ENCODE measurements at regions not wholly inside any gene's neighbourhood (a gene's known extent, or its start where the extent isn't known, plus 50 kb on each side); places are given as distances from the start of the nearest gene placed in this dataset.

- TF ChIP-seq POLR2A (IDR thresholded peaks at IDR 0.05) = no peak
- TF ChIP-seq, protein P1, sequence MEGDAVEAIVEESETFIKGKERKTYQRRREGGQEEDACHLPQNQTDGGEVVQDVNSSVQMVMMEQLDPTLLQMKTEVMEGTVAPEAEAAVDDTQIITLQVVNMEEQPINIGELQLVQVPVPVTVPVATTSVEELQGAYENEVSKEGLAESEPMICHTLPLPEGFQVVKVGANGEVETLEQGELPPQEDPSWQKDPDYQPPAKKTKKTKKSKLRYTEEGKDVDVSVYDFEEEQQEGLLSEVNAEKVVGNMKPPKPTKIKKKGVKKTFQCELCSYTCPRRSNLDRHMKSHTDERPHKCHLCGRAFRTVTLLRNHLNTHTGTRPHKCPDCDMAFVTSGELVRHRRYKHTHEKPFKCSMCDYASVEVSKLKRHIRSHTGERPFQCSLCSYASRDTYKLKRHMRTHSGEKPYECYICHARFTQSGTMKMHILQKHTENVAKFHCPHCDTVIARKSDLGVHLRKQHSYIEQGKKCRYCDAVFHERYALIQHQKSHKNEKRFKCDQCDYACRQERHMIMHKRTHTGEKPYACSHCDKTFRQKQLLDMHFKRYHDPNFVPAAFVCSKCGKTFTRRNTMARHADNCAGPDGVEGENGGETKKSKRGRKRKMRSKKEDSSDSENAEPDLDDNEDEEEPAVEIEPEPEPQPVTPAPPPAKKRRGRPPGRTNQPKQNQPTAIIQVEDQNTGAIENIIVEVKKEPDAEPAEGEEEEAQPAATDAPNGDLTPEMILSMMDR (IDR thresholded peaks at IDR 0.05) = no peak
Measured at GRCh38 chr2:37829202-37829601, 95.9 kb upstream of the RMDN2 start.

Measured in ovary (tissue), 3 donors.